IMR-90 (cell line): ENCODE measurements at regions not wholly inside any gene's neighbourhood (a gene's known extent, or its start where the extent isn't known, plus 50 kb on each side); places are given as distances from the start of the nearest gene placed in this dataset.

Experiments
- ATAC-seq: fragments of 200-7000 bp; cut with Tn5 transposase; 2 replicates; pipeline ENCODE4 v1.9.1; 2020; ENCODE audit warnings: low read depth, mild to moderate bottlenecking, moderate library complexity
- BruUV-seq: library from RNA; stranded (reverse); fragments of 400-500 nt; replicated peaks from 2 replicates; lab custom pipeline; 2021; lab: Mats Ljungman, UMichigan
- CTCF ChIA-PET: fragments of 300-600 bp; formaldehyde crosslinking; extraction: SDS; loops from one replicate; lab custom pipeline; 2021; ENCODE audit warnings: antibody characterized with exemption; lab: Yijun Ruan, JAX
- POLR2A ChIA-PET: fragments of 300-600 bp; sonication (Branson Sonifier 250); formaldehyde crosslinking; loops from one replicate; lab custom pipeline; 2022; ENCODE audit warnings: antibody characterized with exemption; ENCODE audit not compliant: unreplicated experiment; lab: Charles Lee
- DNase-seq: peaks from one replicate; pipeline ENCODE4 v3.0.0; 2013
- H2AFZ ChIP-seq: replicated peaks from 2 replicates; pipeline ENCODE3; 2013; ENCODE audit warnings: low read length, mild to moderate bottlenecking; ENCODE audit not compliant: poor library complexity
- H2AK5ac ChIP-seq: 2 replicates; pipeline ENCODE4 v1.6.1; 2013; ENCODE audit warnings: low read depth, low read length, inconsistent platforms
- H2AK9ac ChIP-seq: replicated peaks from 2 replicates; pipeline ENCODE3; 2013; ENCODE audit warnings: mild to moderate bottlenecking, low read depth, low read length, moderate library complexity; ENCODE audit not compliant: poor library complexity
- H2BK120ac ChIP-seq: 2 replicates; pipeline ENCODE4 v1.6.1; 2013; ENCODE audit warnings: low read depth, low read length, inconsistent platforms
- H2BK15ac ChIP-seq: 3 replicates; pipeline ENCODE4 v1.6.1; 2013; ENCODE audit warnings: low read depth, low read length, inconsistent platforms
- H2BK20ac ChIP-seq: 2 replicates; pipeline ENCODE4 v1.6.1; 2013; ENCODE audit warnings: low read depth, mild to moderate bottlenecking, inconsistent platforms, low read length, moderate library complexity
- H2BK5ac ChIP-seq: 2 replicates; pipeline ENCODE4 v1.6.1; 2013; ENCODE audit warnings: mild to moderate bottlenecking, low read depth, low read length, inconsistent platforms; ENCODE audit not compliant: poor library complexity, severe bottlenecking
- H3K14ac ChIP-seq: replicated peaks from 2 replicates; pipeline ENCODE4 v1.6.1; 2013; ENCODE audit warnings: low read depth, low read length, inconsistent platforms
- H3K18ac ChIP-seq: 2 replicates; pipeline ENCODE4 v1.6.1; 2013; ENCODE audit warnings: low read depth, low read length, control low read depth
- H3K23ac ChIP-seq: 2 replicates; pipeline ENCODE4 v1.6.1; 2013; ENCODE audit warnings: low read depth, low read length, inconsistent platforms
- H3K27ac ChIP-seq: 2 replicates; pipeline ENCODE4 v1.5.1; 2013; ENCODE audit warnings: mild to moderate bottlenecking, control low read depth, low read length; ENCODE audit not compliant: insufficient read depth
- H3K27me3 ChIP-seq: 2 replicates; pipeline ENCODE4 v1.6.1; 2013; ENCODE audit warnings: low read length; ENCODE audit not compliant: control insufficient read depth, insufficient read depth
- H3K36me3 ChIP-seq: 2 replicates; pipeline ENCODE4 v1.6.1; 2013; ENCODE audit warnings: low read length, mixed read lengths; ENCODE audit not compliant: control insufficient read depth, insufficient read depth
- H3K4ac ChIP-seq: 2 replicates; pipeline ENCODE4 v1.6.1; 2013; ENCODE audit warnings: low read depth, low read length, inconsistent platforms
- H3K4me1 ChIP-seq: 2 replicates; pipeline ENCODE4 v1.6.1; 2013; ENCODE audit warnings: low read length, mixed read lengths; ENCODE audit not compliant: control insufficient read depth, insufficient read depth
- H3K4me2 ChIP-seq: 2 replicates; pipeline ENCODE4 v1.6.1; 2013; ENCODE audit warnings: low read depth, mild to moderate bottlenecking, control low read depth, low read length, moderate library complexity
- H3K4me3 ChIP-seq: 2 replicates; pipeline ENCODE4 v1.5.1; 2013; ENCODE audit warnings: low read depth, mild to moderate bottlenecking, control low read depth, low read length, moderate library complexity; ENCODE audit not compliant: insufficient read depth
- H3K56ac ChIP-seq: 2 replicates; pipeline ENCODE4 v1.6.1; 2013; ENCODE audit warnings: low read length, inconsistent platforms; ENCODE audit not compliant: insufficient read depth; ENCODE audit errors: extremely low read depth
- H3K79me1 ChIP-seq, 2 experiments: 2 replicates each; pipeline ENCODE4 v1.6.1; 2013; ENCODE audit warnings: low read length in 2 of 2, inconsistent platforms in 1 of 2, low read depth in 1 of 2
- H3K9ac ChIP-seq: 2 replicates; pipeline ENCODE4 v1.6.1; 2013; ENCODE audit warnings: low read depth, low read length, control low read depth
- H3K9me1 ChIP-seq: 2 replicates; pipeline ENCODE4 v1.6.1; 2013; ENCODE audit warnings: low read length, inconsistent platforms; ENCODE audit not compliant: insufficient read depth
- H3K9me3 ChIP-seq: 2 replicates; pipeline ENCODE4 v1.6.1; 2013; ENCODE audit warnings: low read length; ENCODE audit not compliant: control insufficient read depth, insufficient read depth
- H4K20me1 ChIP-seq: 2 replicates; pipeline ENCODE4 v1.6.1; 2013; ENCODE audit warnings: low read length, inconsistent platforms; ENCODE audit not compliant: insufficient read depth
- H4K5ac ChIP-seq: 2 replicates; pipeline ENCODE4 v1.6.1; 2013; ENCODE audit warnings: mild to moderate bottlenecking, low read depth, low read length, control low read depth
- H4K8ac ChIP-seq, 2 experiments: 2 replicates each; pipeline ENCODE4 v1.6.1; 2013; ENCODE audit warnings: low read depth in 2 of 2, low read length in 2 of 2, control low read depth in 1 of 2, inconsistent platforms in 1 of 2
- H4K91ac ChIP-seq: 2 replicates; pipeline ENCODE4 v1.6.1; 2013; ENCODE audit warnings: low read depth, low read length, inconsistent platforms; ENCODE audit not compliant: insufficient read depth
- CHD1 ChIP-seq: IDR thresholded peaks from 2 replicates; pipeline ENCODE4 v1.6.1; 2012; ENCODE audit warnings: low read depth, low read length, improper control_type of control experiment
- WGBS, 2 experiments: methylation state at CpG; one replicate each; pipeline versions ENCODE4 v1.1.5 to v1.1.7; 2013; ENCODE audit warnings: missing lambda C conversion rate in 2 of 2; ENCODE audit not compliant: insufficient read length in 1 of 2; ENCODE audit errors: extremely low coverage in 2 of 2; 5-methylcytosine and 5-hydroxymethylcytosine counted together
- dilution Hi-C: fragments of 300-500 bp; cut with HindIII; formaldehyde crosslinking; loops from one replicate; pipeline ENCODE4 v1.14.3; 2018; ENCODE audit warnings: low sequenced_read_pairs; ENCODE audit not compliant: unreplicated experiment
- in situ Hi-C: fragments of 300-500 bp; cut with MboI; formaldehyde crosslinking; loops from 3 replicates; pipeline ENCODE4 v1.14.3; 2019; ENCODE audit warnings: low sequenced_read_pairs, inconsistent platforms, mixed read lengths
- intact Hi-C: fragments of 100-400 bp; cut with micrococcal nuclease; formaldehyde crosslinking; loops from 2 replicates; pipeline ENCODE4 v1.10.0; 2022
- TF ChIP-seq, protein P1 (sequence below): conservative IDR thresholded peaks from 2 replicates; pipeline ENCODE4 v1.5.1; 2012; ENCODE audit warnings: mild to moderate bottlenecking, low read depth, low read length, improper control_type of control experiment

DNA sequence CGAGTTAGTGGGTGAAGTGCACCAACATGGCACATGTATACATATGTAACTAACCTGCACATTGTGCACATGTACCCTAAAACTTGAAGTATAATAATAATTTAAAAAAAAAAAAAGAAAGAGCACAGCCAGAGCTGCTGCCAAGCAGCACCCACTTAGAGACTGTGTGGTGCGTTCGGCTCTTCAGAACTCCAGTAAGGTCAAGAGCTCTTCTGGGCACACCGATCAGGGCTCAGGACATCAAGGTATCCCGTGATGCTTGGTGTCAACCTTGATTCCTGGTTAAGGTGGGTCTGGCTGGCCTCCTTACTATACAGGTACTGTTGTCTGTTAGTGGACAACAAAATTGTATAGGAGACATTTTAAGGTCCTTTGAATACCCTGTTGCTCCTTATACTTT lies 385.7 kb upstream of the AKR1E2 start:
- Histone ChIP-seq H4K20me1 (no peaks in the 10 kb centered on the region), H3K36me3 (no peaks in the 10 kb centered on the region), H3K18ac (no peak overlapping the region), H3K4me1 (no peaks in the 10 kb centered on the region), H3K4ac (no peak overlapping the region), H2BK120ac (no peak overlapping the region), H3K56ac (no peak overlapping the region), H3K4me3 (no peak overlapping the region), H2AK9ac (no peak overlapping the region), H2AK5ac (no peak overlapping the region), H3K9me3 (peaks cover 5% of the 10 kb centered on the region), H4K5ac (no peak overlapping the region), H4K8ac (no peak overlapping the region), H2BK20ac (no peak overlapping the region), H4K91ac (no peak overlapping the region), H2BK5ac (no peak overlapping the region), H3K27ac (no peak overlapping the region), H3K9me1 (no peaks in the 10 kb centered on the region), H3K14ac (no peak overlapping the region), H3K9ac (no peak overlapping the region), H2BK15ac (no peak overlapping the region), H2AFZ (no peak overlapping the region), H3K79me1 (no peaks in the 10 kb centered on the region), H3K4me2 (no peak overlapping the region), H3K27me3 (no peaks in the 10 kb centered on the region), H3K23ac (no peak overlapping the region)
- POLR2A ChIA-PET = no interaction called here
- CTCF ChIA-PET = no interaction called here
- DNase-seq = no peak
- dilution Hi-C loops (no loop called here), in situ Hi-C loops (no loop called here), intact Hi-C loops (no loop called here)
- no TSS peak for BruUV-seq
- WGBS, 2 experiments = 100% methylated on average over 2 of the region's 5 CpGs; no CpG with 5 or more reads in 1 of the 2 experiments
- TF ChIP-seq, protein P1, sequence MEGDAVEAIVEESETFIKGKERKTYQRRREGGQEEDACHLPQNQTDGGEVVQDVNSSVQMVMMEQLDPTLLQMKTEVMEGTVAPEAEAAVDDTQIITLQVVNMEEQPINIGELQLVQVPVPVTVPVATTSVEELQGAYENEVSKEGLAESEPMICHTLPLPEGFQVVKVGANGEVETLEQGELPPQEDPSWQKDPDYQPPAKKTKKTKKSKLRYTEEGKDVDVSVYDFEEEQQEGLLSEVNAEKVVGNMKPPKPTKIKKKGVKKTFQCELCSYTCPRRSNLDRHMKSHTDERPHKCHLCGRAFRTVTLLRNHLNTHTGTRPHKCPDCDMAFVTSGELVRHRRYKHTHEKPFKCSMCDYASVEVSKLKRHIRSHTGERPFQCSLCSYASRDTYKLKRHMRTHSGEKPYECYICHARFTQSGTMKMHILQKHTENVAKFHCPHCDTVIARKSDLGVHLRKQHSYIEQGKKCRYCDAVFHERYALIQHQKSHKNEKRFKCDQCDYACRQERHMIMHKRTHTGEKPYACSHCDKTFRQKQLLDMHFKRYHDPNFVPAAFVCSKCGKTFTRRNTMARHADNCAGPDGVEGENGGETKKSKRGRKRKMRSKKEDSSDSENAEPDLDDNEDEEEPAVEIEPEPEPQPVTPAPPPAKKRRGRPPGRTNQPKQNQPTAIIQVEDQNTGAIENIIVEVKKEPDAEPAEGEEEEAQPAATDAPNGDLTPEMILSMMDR = no peak
- TF ChIP-seq CHD1 = no peak
- ATAC-seq = no peak
